GM18502 (cell line): ENCODE measurements at regions not wholly inside any gene's neighbourhood (a gene's known extent, or its start where the extent isn't known, plus 50 kb on each side); places are given as distances from the start of the nearest gene placed in this dataset.
"Not testable (repeated sequence)": the region's sequence is repeated elsewhere in the genome, so short reads cannot be mapped to it uniquely, and the experiment has no call there.

ENCODE experiments used
- ATAC-seq: cut with Tn5 transposase; IDR thresholded peaks from one replicate; pipeline ENCODE4 v1.9.1; 2021; ENCODE audit warnings: mild to moderate bottlenecking; ENCODE audit not compliant: unreplicated experiment, poor library complexity

- no peak for ATAC-seq
These were observed 161.5 kb downstream of the SOX3 start for GRCh38 chrX:140343226-140343868.

- no peak for ATAC-seq
These were observed 162.5 kb downstream of the SOX3 start for GRCh38 chrX:140342410-140342809.

GRCh38 chrX:140337263-140337662 is 167.6 kb downstream of the SOX3 start:
- no peak for ATAC-seq

GRCh38 chrX:140318296-140318695 is 186.6 kb downstream of the SOX3 start:
- ATAC-seq = no peak

GRCh38 chrX:140317462-140317861 is 187.4 kb downstream of the SOX3 start:
- ATAC-seq = no peak

- ATAC-seq = no peak
These were observed 205.7 kb downstream of the SOX3 start for GRCh38 chrX:140298960-140299825.

- no peak for ATAC-seq
These were observed 207.6 kb downstream of the SOX3 start for GRCh38 chrX:140297273-140297672.

- ATAC-seq = no peak
These were observed 211.9 kb downstream of the SOX3 start for GRCh38 chrX:140292961-140293360.

- ATAC-seq = no peak
These were observed 212.7 kb downstream of the SOX3 start for GRCh38 chrX:140292188-140292587.

GRCh38 chrX:140274811-140275525 is 229.9 kb downstream of the SOX3 start:
- ATAC-seq = no peak

- no peak for ATAC-seq
These were observed 230.9 kb downstream of the SOX3 start for GRCh38 chrX:140273921-140274320.

GRCh38 chrX:140250391-140250790 is 254.5 kb downstream of the SOX3 start:
- no peak for ATAC-seq

- ATAC-seq = no peak
These were observed 255.8 kb downstream of the SOX3 start for GRCh38 chrX:140249088-140249487.

- no peak for ATAC-seq
These were observed 263.9 kb upstream of the CXorf66 start for GRCh38 chrX:140229191-140229590.

- ATAC-seq = not testable (repeated sequence)
These were observed 260.7 kb upstream of the CXorf66 start for GRCh38 chrX:140226037-140226436.

- not testable (repeated sequence) for ATAC-seq
These were observed 250.6 kb upstream of the CXorf66 start for GRCh38 chrX:140215894-140216293.

GRCh38 chrX:140214518-140214917 is 249.2 kb upstream of the CXorf66 start:
- ATAC-seq = not testable (repeated sequence)

GRCh38 chrX:140206657-140207056 is 241.3 kb upstream of the CXorf66 start:
- no peak for ATAC-seq

GRCh38 chrX:140190441-140191108 is 225.3 kb upstream of the CXorf66 start:
- ATAC-seq = no peak

- no peak for ATAC-seq
These were observed 215.3 kb upstream of the CXorf66 start for GRCh38 chrX:140180585-140180984.

- ATAC-seq = no peak
These were observed 212.5 kb upstream of the CXorf66 start for GRCh38 chrX:140177821-140178220.
